GM23338 (cell line): ENCODE measurements at regions not wholly inside any gene's neighbourhood (a gene's known extent, or its start where the extent isn't known, plus 50 kb on each side); places are given as distances from the start of the nearest gene placed in this dataset.

Source experiments
- ATAC-seq: fragments of 200-7000 bp; cut with Tn5 transposase; 3 replicates; pipeline ENCODE4 v1.9.1; 2020
- DNase-seq: peaks from one replicate; pipeline ENCODE4 v3.0.0-alpha.2; 2015; ENCODE audit warnings: low spot score
- H2AFZ ChIP-seq: fragments of 200-600 bp; sonication (generic); 2 replicates; pipeline ENCODE4 v1.8.0; 2016; ENCODE audit warnings: antibody characterized with exemption, mild to moderate bottlenecking, moderate library complexity
- H3F3A ChIP-seq: fragments of 200-600 bp; sonication (generic); replicated peaks from 2 replicates; pipeline ENCODE4 v1.8.0; 2017; ENCODE audit warnings: antibody characterized with exemption, mixed run types, low read depth
- H3K27ac ChIP-seq: fragments of 200-600 bp; sonication (generic); 2 replicates; pipeline ENCODE4 v1.6.1; 2016; ENCODE audit warnings: low read depth
- H3K27me3 ChIP-seq: fragments of 200-600 bp; sonication (generic); 2 replicates; pipeline ENCODE4 v1.8.0; 2016; ENCODE audit warnings: mild to moderate bottlenecking, mixed run types, moderate library complexity; ENCODE audit not compliant: insufficient read depth
- H3K36me3 ChIP-seq: fragments of 200-600 bp; sonication (generic); 2 replicates; pipeline ENCODE4 v1.8.0; 2016; ENCODE audit warnings: mild to moderate bottlenecking; ENCODE audit not compliant: insufficient read depth
- H3K4me1 ChIP-seq: fragments of 200-600 bp; sonication (generic); 2 replicates; pipeline ENCODE4 v1.8.0; 2016; ENCODE audit warnings: mild to moderate bottlenecking, moderate library complexity; ENCODE audit not compliant: insufficient read depth
- H3K4me2 ChIP-seq: fragments of 200-600 bp; sonication (generic); 2 replicates; pipeline ENCODE4 v1.7.1; 2017; ENCODE audit warnings: mixed run types
- H3K4me3 ChIP-seq: fragments of 200-600 bp; sonication (generic); 2 replicates; pipeline ENCODE4 v1.6.1; 2016; ENCODE audit warnings: mixed run types
- H3K79me2 ChIP-seq: fragments of 200-600 bp; sonication (generic); replicated peaks from 2 replicates; pipeline ENCODE4 v1.8.0; 2017; ENCODE audit warnings: mild to moderate bottlenecking; ENCODE audit not compliant: insufficient read depth
- H3K9me2 ChIP-seq: fragments of 200-600 bp; sonication (generic); 2 replicates; pipeline ENCODE4 v1.8.0; 2017; ENCODE audit not compliant: insufficient read depth
- H4K20me1 ChIP-seq: fragments of 200-600 bp; sonication (generic); replicated peaks from 2 replicates; pipeline ENCODE4 v1.8.0; 2017; ENCODE audit warnings: mild to moderate bottlenecking; ENCODE audit not compliant: insufficient read depth
- H3K27ac Mint-ChIP-seq: 2 replicates; pipeline ENCODE4 v1.8.0; 2020; ENCODE audit warnings: inconsistent platforms, mild to moderate bottlenecking, moderate library complexity, mixed read lengths
- H3K27me3 Mint-ChIP-seq: 3 replicates; pipeline ENCODE4 v1.8.0; 2022; ENCODE audit warnings: low read depth, mild to moderate bottlenecking, moderate library complexity, mixed read lengths, inconsistent platforms; ENCODE audit not compliant: insufficient read depth, poor library complexity
- H3K36me3 Mint-ChIP-seq: 3 replicates; pipeline ENCODE4 v1.8.0; 2021; ENCODE audit warnings: low read depth, mild to moderate bottlenecking, inconsistent platforms, moderate library complexity, mixed read lengths
- H3K4me1 Mint-ChIP-seq: 3 replicates; pipeline ENCODE4 v1.8.0; 2020; ENCODE audit warnings: mild to moderate bottlenecking, inconsistent platforms, mixed read lengths
- H3K4me3 Mint-ChIP-seq: 3 replicates; pipeline ENCODE4 v1.8.0; 2021; ENCODE audit warnings: moderate library complexity, mild to moderate bottlenecking, inconsistent platforms, mixed read lengths
- H3K9me3 Mint-ChIP-seq: 3 replicates; pipeline ENCODE4 v1.8.0; 2020; ENCODE audit warnings: moderate library complexity, mild to moderate bottlenecking, inconsistent platforms, mixed read lengths
- CREB1 ChIP-seq: fragments of 250-450 bp; sonication (Bioruptor Pico); IDR thresholded peaks from 2 replicates; pipeline ENCODE4 v1.5.0; 2020; ENCODE audit warnings: low read depth, mild to moderate bottlenecking, moderate library complexity
- CTCF ChIP-seq, 2 experiments: fragments of 200-600 bp in 1 of 2; sonication (generic) in 1 of 2; conservative IDR thresholded peaks; 2 replicates each; pipeline versions ENCODE4 v1.5.1 to v1.6.1; 2016 to 2017; ENCODE audit warnings: antibody characterized with exemption in 2 of 2, low read depth in 2 of 2, mild to moderate bottlenecking in 2 of 2, moderate library complexity in 1 of 2
- EZH2 ChIP-seq: fragments of 200-600 bp; sonication (generic); IDR thresholded peaks from one replicate; pipeline ENCODE4 v1.8.0; 2017; ENCODE audit warnings: antibody characterized with exemption, mild to moderate bottlenecking, low read depth; ENCODE audit not compliant: unreplicated experiment
- EZH2phosphoT487 ChIP-seq: fragments of 200-600 bp; sonication (generic); IDR thresholded peaks from one replicate; pipeline ENCODE4 v1.8.1; 2018; ENCODE audit warnings: antibody characterized with exemption; ENCODE audit not compliant: unreplicated experiment
- JUNB ChIP-seq: IDR thresholded peaks from one replicate; pipeline ENCODE4 v1.6.1; 2016; ENCODE audit warnings: antibody characterized with exemption; ENCODE audit not compliant: unreplicated experiment
- NANOG ChIP-seq: IDR thresholded peaks from 2 replicates; pipeline ENCODE4 v1.6.1; 2016; ENCODE audit warnings: antibody characterized with exemption, borderline replicate concordance
- STAT1 ChIP-seq: IDR thresholded peaks from one replicate; pipeline ENCODE4 v1.6.1; 2016; ENCODE audit warnings: antibody characterized with exemption; ENCODE audit not compliant: unreplicated experiment
- ZNF114 ChIP-seq: fragments of 250-450 bp; sonication (Bioruptor Pico); IDR thresholded peaks from 2 replicates; pipeline ENCODE4 v1.5.0; 2020; ENCODE audit warnings: mild to moderate bottlenecking, moderate library complexity
- ZNF331 ChIP-seq: fragments of 250-450 bp; sonication (Bioruptor Pico); IDR thresholded peaks from 2 replicates; pipeline ENCODE4 v1.5.0; 2020; ENCODE audit warnings: low read depth, mild to moderate bottlenecking, moderate library complexity
- ZNF462 ChIP-seq: fragments of 250-450 bp; sonication (Bioruptor Pico); IDR thresholded peaks from 2 replicates; pipeline ENCODE4 v1.5.0; 2020; ENCODE audit warnings: mild to moderate bottlenecking, moderate library complexity
- TF ChIP-seq, protein P1 (sequence below): IDR thresholded peaks from one replicate; pipeline ENCODE4 v1.6.1; 2018; ENCODE audit warnings: antibody characterized with exemption; ENCODE audit not compliant: unreplicated experiment

- Mint-ChIP-seq H3K27ac (no peak overlapping the region), H3K36me3 (peaks cover 6% of the 10 kb centered on the region; the same call in 1 of the 3 replicates), H3K4me1 (no peaks in the 10 kb centered on the region), H3K9me3 (peaks cover 8% of the 10 kb centered on the region), H3K27me3 (no peaks in the 10 kb centered on the region), H3K4me3 (no peak overlapping the region)
- no peaks in the 10 kb centered on the region for H3K27me3 ChIP-seq
- H3K27ac ChIP-seq, result no peak overlapping the region
- ATAC-seq (no peak), DNase-seq (no peak)
- TF ChIP-seq EZH2 (no peak), CREB1 (CRISPR knock-in tag) (no peak), ZNF114 (CRISPR knock-in tag) (no peak)
- no peak overlapping the region for H3K4me3 ChIP-seq
- H4K20me1 ChIP-seq, result no peaks in the 10 kb centered on the region
- H3K79me2 ChIP-seq, result no peaks in the 10 kb centered on the region
- H3F3A ChIP-seq, result no peaks in the 10 kb centered on the region
- H3K36me3 ChIP-seq, result no peaks in the 10 kb centered on the region
- H2AFZ ChIP-seq, result no peak overlapping the region
- no peaks in the 10 kb centered on the region for H3K4me1 ChIP-seq
- H3K9me2 ChIP-seq, result no peaks in the 10 kb centered on the region
- no peak overlapping the region for H3K4me2 ChIP-seq
Measured at GRCh38 chr1:194644528-194644927, 1458.1 kb upstream of the B3GALT2 start.

GRCh38 chr1:194640322-194640721 lies 1453.9 kb upstream of the B3GALT2 start:
- peaks cover 18% of the 10 kb centered on the region for H3K9me3 Mint-ChIP-seq
- H3K4me1 ChIP-seq, result no peaks in the 10 kb centered on the region
- no peak overlapping the region for H3K27ac ChIP-seq
- no peaks in the 10 kb centered on the region for H4K20me1 ChIP-seq
- H3K9me2 ChIP-seq, result no peaks in the 10 kb centered on the region
- H3K27me3 ChIP-seq, result no peaks in the 10 kb centered on the region
- H3K36me3 ChIP-seq, result no peaks in the 10 kb centered on the region
- H3K27ac Mint-ChIP-seq, result no peak overlapping the region
- no peak for ATAC-seq
- no peaks in the 10 kb centered on the region for H3K27me3 Mint-ChIP-seq
- H2AFZ ChIP-seq, result no peak overlapping the region
- H3K36me3 Mint-ChIP-seq, result peaks cover 6% of the 10 kb centered on the region; the same call in 1 of the 3 replicates
- no peaks in the 10 kb centered on the region for H3K79me2 ChIP-seq
- no peaks in the 10 kb centered on the region for H3F3A ChIP-seq
- no peak overlapping the region for H3K4me2 ChIP-seq
- no peaks in the 10 kb centered on the region for H3K4me1 Mint-ChIP-seq
- no peak overlapping the region for H3K4me3 Mint-ChIP-seq
- DNase-seq, result no peak
- no peak overlapping the region for H3K4me3 ChIP-seq
- TF ChIP-seq EZH2phosphoT487, result no peak
- no peak for TF ChIP-seq CTCF (conservative IDR thresholded peaks at IDR 0.05; ENCODE audit: low read depth in 2 of 2)
- no peak for TF ChIP-seq ZNF331
- TF ChIP-seq JUNB, result no peak
- no peak for TF ChIP-seq ZNF462 (CRISPR knock-in tag)
- TF ChIP-seq, protein P1, sequence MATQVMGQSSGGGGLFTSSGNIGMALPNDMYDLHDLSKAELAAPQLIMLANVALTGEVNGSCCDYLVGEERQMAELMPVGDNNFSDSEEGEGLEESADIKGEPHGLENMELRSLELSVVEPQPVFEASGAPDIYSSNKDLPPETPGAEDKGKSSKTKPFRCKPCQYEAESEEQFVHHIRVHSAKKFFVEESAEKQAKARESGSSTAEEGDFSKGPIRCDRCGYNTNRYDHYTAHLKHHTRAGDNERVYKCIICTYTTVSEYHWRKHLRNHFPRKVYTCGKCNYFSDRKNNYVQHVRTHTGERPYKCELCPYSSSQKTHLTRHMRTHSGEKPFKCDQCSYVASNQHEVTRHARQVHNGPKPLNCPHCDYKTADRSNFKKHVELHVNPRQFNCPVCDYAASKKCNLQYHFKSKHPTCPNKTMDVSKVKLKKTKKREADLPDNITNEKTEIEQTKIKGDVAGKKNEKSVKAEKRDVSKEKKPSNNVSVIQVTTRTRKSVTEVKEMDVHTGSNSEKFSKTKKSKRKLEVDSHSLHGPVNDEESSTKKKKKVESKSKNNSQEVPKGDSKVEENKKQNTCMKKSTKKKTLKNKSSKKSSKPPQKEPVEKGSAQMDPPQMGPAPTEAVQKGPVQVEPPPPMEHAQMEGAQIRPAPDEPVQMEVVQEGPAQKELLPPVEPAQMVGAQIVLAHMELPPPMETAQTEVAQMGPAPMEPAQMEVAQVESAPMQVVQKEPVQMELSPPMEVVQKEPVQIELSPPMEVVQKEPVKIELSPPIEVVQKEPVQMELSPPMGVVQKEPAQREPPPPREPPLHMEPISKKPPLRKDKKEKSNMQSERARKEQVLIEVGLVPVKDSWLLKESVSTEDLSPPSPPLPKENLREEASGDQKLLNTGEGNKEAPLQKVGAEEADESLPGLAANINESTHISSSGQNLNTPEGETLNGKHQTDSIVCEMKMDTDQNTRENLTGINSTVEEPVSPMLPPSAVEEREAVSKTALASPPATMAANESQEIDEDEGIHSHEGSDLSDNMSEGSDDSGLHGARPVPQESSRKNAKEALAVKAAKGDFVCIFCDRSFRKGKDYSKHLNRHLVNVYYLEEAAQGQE, result no peak
- TF ChIP-seq EZH2, result no peak
- TF ChIP-seq STAT1, result no peak
- TF ChIP-seq NANOG, result no peak
